ENCODE measurements at regions not wholly inside any gene's neighbourhood (a gene's known extent, or its start where the extent isn't known, plus 50 kb on each side); places are given as distances from the start of the nearest gene placed in this dataset.

- H3K9me3 ChIP-seq: no peaks in the 10 kb centered on the region
- intact Hi-C loops (cut with DNase I; ENCODE audit: low total_unique reads): no loop called here
- no peaks in the 10 kb centered on the region for H3K27me3 ChIP-seq
- H3K4me3 ChIP-seq: no peak overlapping the region
- no peak overlapping the region for H3K27ac ChIP-seq
- H3K36me3 ChIP-seq: no peaks in the 10 kb centered on the region
- DNase-seq (ENCODE audit: low spot score in 2 of 2): no peak
- no peaks in the 10 kb centered on the region for H3K4me1 ChIP-seq
- TF ChIP-seq POLR2A (IDR thresholded peaks at IDR 0.05) (no peak), POLR2AphosphoS5 (IDR thresholded peaks at IDR 0.05) (no peak), CTCF (IDR thresholded peaks at IDR 0.05) (no peak)
Measured at GRCh38 chr3:166456286-166456685, 619.1 kb upstream of the BCHE start.

GRCh38 chr3:166455744-166456143, 618.5 kb upstream of the BCHE start:
- Histone ChIP-seq H3K27me3 (no peaks in the 10 kb centered on the region), H3K36me3 (no peaks in the 10 kb centered on the region), H3K4me1 (no peaks in the 10 kb centered on the region), H3K27ac (no peak overlapping the region), H3K9me3 (no peaks in the 10 kb centered on the region), H3K4me3 (no peak overlapping the region)
- DNase-seq (ENCODE audit: low spot score in 2 of 2): no peak
- intact Hi-C loops (cut with DNase I; ENCODE audit: low total_unique reads): no loop called here
- no peak for TF ChIP-seq POLR2AphosphoS5 (IDR thresholded peaks at IDR 0.05)
- no peak for TF ChIP-seq POLR2A (IDR thresholded peaks at IDR 0.05)
- TF ChIP-seq CTCF (IDR thresholded peaks at IDR 0.05): no peak

- TF ChIP-seq POLR2A (IDR thresholded peaks at IDR 0.05): no peak
- TF ChIP-seq CTCF (IDR thresholded peaks at IDR 0.05): no peak
- no peak for TF ChIP-seq POLR2AphosphoS5 (IDR thresholded peaks at IDR 0.05)
- intact Hi-C loops (cut with DNase I; ENCODE audit: low total_unique reads): no loop called here
- DNase-seq (ENCODE audit: low spot score in 2 of 2): no peak
- Histone ChIP-seq H3K27me3 (no peaks in the 10 kb centered on the region), H3K4me1 (no peaks in the 10 kb centered on the region), H3K36me3 (no peaks in the 10 kb centered on the region), H3K4me3 (no peak overlapping the region), H3K9me3 (no peaks in the 10 kb centered on the region), H3K27ac (no peak overlapping the region)
Measured at GRCh38 chr3:166453478-166453877, 616.3 kb upstream of the BCHE start.

- intact Hi-C loops (cut with DNase I; ENCODE audit: low total_unique reads): no loop called here
- no peak for DNase-seq (ENCODE audit: low spot score in 2 of 2)
- no peak for TF ChIP-seq CTCF (IDR thresholded peaks at IDR 0.05)
- no peak for TF ChIP-seq POLR2AphosphoS5 (IDR thresholded peaks at IDR 0.05)
- no peak for TF ChIP-seq POLR2A (IDR thresholded peaks at IDR 0.05)
- no peaks in the 10 kb centered on the region for H3K36me3 ChIP-seq
- H3K4me3 ChIP-seq: no peak overlapping the region
- no peak overlapping the region for H3K27ac ChIP-seq
- H3K4me1 ChIP-seq: no peaks in the 10 kb centered on the region
- no peaks in the 10 kb centered on the region for H3K27me3 ChIP-seq
- H3K9me3 ChIP-seq: no peaks in the 10 kb centered on the region
Measured at GRCh38 chr3:166451997-166452396, 614.8 kb upstream of the BCHE start.

GRCh38 chr3:166447513-166447912, 610.3 kb upstream of the BCHE start:
- no peaks in the 10 kb centered on the region for H3K9me3 ChIP-seq
- H3K27me3 ChIP-seq: no peaks in the 10 kb centered on the region
- DNase-seq (ENCODE audit: low spot score in 2 of 2): no peak
- no peak for TF ChIP-seq CTCF (IDR thresholded peaks at IDR 0.05)
- TF ChIP-seq POLR2A (IDR thresholded peaks at IDR 0.05): no peak
- no peak for TF ChIP-seq POLR2AphosphoS5 (IDR thresholded peaks at IDR 0.05)
- H3K36me3 ChIP-seq: no peaks in the 10 kb centered on the region
- no peaks in the 10 kb centered on the region for H3K4me1 ChIP-seq
- intact Hi-C loops (cut with DNase I; ENCODE audit: low total_unique reads): no loop called here
- H3K27ac ChIP-seq: no peak overlapping the region
- H3K4me3 ChIP-seq: no peak overlapping the region

Data from breast epithelium (tissue), 4 donors.